Colonic mucosa (tissue), 4 donors: ENCODE measurements at regions not wholly inside any gene's neighbourhood (a gene's known extent, or its start where the extent isn't known, plus 50 kb on each side); places are given as distances from the start of the nearest gene placed in this dataset.

Source experiments
- DNase-seq: peaks from one replicate; pipeline ENCODE4 v3.0.0-alpha.2; 2020
- H3K27ac ChIP-seq: fragments of 200-600 bp; one replicate; pipeline ENCODE4 v1.8.0; 2021
- H3K27me3 ChIP-seq: fragments of 200-600 bp; one replicate; pipeline ENCODE4 v1.8.0; 2021
- H3K36me3 ChIP-seq: fragments of 200-600 bp; one replicate; pipeline ENCODE4 v1.8.0; 2021
- H3K4me1 ChIP-seq: fragments of 200-600 bp; one replicate; pipeline ENCODE4 v1.8.0; 2021; ENCODE audit warnings: mild to moderate bottlenecking
- H3K4me3 ChIP-seq: fragments of 200-600 bp; one replicate; pipeline ENCODE4 v1.8.0; 2021
- H3K9ac ChIP-seq, 2 donors: one replicate each; pipeline ENCODE4 v1.7.0; 2013; ENCODE audit warnings: control low read depth in 2 of 2, low read depth in 2 of 2, low read length in 2 of 2
- H3K9me3 ChIP-seq: fragments of 200-600 bp; one replicate; pipeline ENCODE4 v1.8.0; 2021
- intact Hi-C: fragments of 100-400 bp; cut with DNase I; formaldehyde crosslinking; loops from one replicate; pipeline ENCODE4 v1.14.1; 2022
- TF ChIP-seq, protein P1 (sequence below): fragments of 200-600 bp; IDR thresholded peaks from one replicate; pipeline ENCODE4 v1.8.0; 2022; ENCODE audit warnings: antibody characterized with exemption, mild to moderate bottlenecking
- donor health status: healthy.
- donor health status: DM: no; HTN: no; CAD: no.
- donor health status: DM: no; HTN: no; CAD: no.

GRCh38 chr2:128577141-128577930, 258.7 kb upstream of the HS6ST1 start:
- DNase-seq = no peak
- Histone ChIP-seq H3K4me3 (no peak overlapping the region), H3K27ac (no peak overlapping the region), H3K9me3 (no peaks in the 10 kb centered on the region), H3K9ac (no peak overlapping the region), H3K4me1 (no peaks in the 10 kb centered on the region), H3K36me3 (no peaks in the 10 kb centered on the region), H3K27me3 (no peaks in the 10 kb centered on the region)
- intact Hi-C loops = no loop called here
- TF ChIP-seq, protein P1, sequence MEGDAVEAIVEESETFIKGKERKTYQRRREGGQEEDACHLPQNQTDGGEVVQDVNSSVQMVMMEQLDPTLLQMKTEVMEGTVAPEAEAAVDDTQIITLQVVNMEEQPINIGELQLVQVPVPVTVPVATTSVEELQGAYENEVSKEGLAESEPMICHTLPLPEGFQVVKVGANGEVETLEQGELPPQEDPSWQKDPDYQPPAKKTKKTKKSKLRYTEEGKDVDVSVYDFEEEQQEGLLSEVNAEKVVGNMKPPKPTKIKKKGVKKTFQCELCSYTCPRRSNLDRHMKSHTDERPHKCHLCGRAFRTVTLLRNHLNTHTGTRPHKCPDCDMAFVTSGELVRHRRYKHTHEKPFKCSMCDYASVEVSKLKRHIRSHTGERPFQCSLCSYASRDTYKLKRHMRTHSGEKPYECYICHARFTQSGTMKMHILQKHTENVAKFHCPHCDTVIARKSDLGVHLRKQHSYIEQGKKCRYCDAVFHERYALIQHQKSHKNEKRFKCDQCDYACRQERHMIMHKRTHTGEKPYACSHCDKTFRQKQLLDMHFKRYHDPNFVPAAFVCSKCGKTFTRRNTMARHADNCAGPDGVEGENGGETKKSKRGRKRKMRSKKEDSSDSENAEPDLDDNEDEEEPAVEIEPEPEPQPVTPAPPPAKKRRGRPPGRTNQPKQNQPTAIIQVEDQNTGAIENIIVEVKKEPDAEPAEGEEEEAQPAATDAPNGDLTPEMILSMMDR = no peak

- no peak for DNase-seq
These were observed 260.0 kb upstream of the HS6ST1 start for GRCh38 chr2:128578406-128579390.

GRCh38 chr2:128579825-128580224, 261.2 kb upstream of the HS6ST1 start:
- no peaks in the 10 kb centered on the region for H3K4me1 ChIP-seq
- intact Hi-C loops = no loop called here
- H3K9ac ChIP-seq = no peak overlapping the region
- no peaks in the 10 kb centered on the region for H3K27me3 ChIP-seq
- TF ChIP-seq, protein P1 = no peak
- no peaks in the 10 kb centered on the region for H3K36me3 ChIP-seq
- DNase-seq = no peak
- no peak overlapping the region for H3K4me3 ChIP-seq
- H3K27ac ChIP-seq = no peak overlapping the region
- H3K9me3 ChIP-seq = no peaks in the 10 kb centered on the region

More at GRCh38 chr2:128578406-128579390, 260.0 kb upstream of the HS6ST1 start:
- Histone ChIP-seq H3K27ac (no peak overlapping the region), H3K9me3 (no peaks in the 10 kb centered on the region), H3K27me3 (no peaks in the 10 kb centered on the region), H3K4me3 (no peak overlapping the region), H3K36me3 (no peaks in the 10 kb centered on the region), H3K9ac (no peak overlapping the region), H3K4me1 (no peaks in the 10 kb centered on the region)
- TF ChIP-seq, protein P1 = no peak
- intact Hi-C loops = no loop called here

GRCh38 chr2:128580988-128581848, 262.6 kb upstream of the HS6ST1 start:
- TF ChIP-seq, protein P1 = no peak
- H3K4me3 ChIP-seq = no peak overlapping the region
- H3K36me3 ChIP-seq = no peaks in the 10 kb centered on the region
- no peaks in the 10 kb centered on the region for H3K9me3 ChIP-seq
- intact Hi-C loops = no loop called here
- no peak overlapping the region for H3K27ac ChIP-seq
- H3K9ac ChIP-seq = no peak overlapping the region
- no peaks in the 10 kb centered on the region for H3K4me1 ChIP-seq
- H3K27me3 ChIP-seq = no peaks in the 10 kb centered on the region
- DNase-seq = no peak

DNA sequence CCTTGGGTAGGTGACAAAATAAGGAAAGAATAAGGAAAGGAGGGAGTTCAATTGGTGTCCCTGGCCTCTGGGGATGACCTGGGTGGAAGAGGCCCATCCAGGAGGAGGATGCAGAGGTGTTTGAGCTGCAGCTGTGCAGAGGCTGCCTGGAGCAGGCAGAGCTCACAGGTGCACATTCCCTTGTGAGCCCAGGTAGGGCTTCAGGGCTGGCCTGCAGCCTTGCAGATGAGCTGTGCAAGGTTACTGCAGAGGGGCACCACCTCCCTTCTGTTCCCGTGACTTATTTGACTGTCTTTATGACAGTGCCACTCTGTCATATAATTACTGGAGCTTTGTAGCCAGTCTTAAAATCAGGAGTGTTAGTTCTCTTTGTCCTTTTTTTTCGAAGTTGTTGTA, 263.2 kb upstream of the HS6ST1 start:
- intact Hi-C loops = no loop called here
- H3K27me3 ChIP-seq = no peaks in the 10 kb centered on the region
- H3K4me1 ChIP-seq = no peaks in the 10 kb centered on the region
- H3K4me3 ChIP-seq = no peak overlapping the region
- DNase-seq = no peak
- H3K27ac ChIP-seq = no peak overlapping the region
- H3K9me3 ChIP-seq = no peaks in the 10 kb centered on the region
- TF ChIP-seq, protein P1 = no peak
- H3K9ac ChIP-seq = no peak overlapping the region
- H3K36me3 ChIP-seq = no peaks in the 10 kb centered on the region
